NCI-H187 treated with DMSO at 0.1 percent for 48 hours (cell line): ENCODE measurements at regions not wholly inside any gene's neighbourhood (a gene's known extent, or its start where the extent isn't known, plus 50 kb on each side); places are given as distances from the start of the nearest gene placed in this dataset.

Source experiments
- DNase-seq: peaks from one replicate; lab custom pipeline; 2025; lab: John Stamatoyannopoulos, UW

DNA sequence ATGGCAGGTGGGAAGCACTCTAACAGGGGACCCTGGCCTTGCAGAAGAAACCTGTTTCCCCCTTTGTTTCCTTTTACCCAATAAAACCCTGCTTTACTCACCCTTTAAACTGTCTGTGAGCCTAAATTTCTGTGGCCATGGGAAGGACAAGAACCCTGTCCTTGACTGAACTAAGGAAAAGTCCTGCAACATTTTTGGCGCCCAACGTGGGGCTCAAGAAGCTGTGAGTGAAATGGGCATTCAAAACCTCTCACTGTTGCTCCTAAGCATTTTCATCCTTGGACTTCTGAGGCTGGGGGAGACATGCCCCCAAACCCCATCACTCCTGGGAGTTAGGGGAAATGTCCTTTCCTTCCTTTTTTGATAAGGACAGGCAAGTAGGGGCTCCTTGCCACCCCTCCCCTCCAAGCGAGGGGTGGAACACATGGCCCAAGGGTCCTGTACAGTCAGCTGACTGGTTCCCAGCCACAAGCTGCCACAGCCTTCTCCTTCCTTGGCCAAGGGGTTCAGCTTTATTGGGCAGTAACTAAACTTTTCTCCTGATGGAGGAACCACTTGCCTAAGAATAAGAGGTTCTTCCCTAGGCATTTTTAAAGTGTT lies 381.6 kb downstream of the KLF5 start:
- DNase-seq, result no peak

GRCh38 chr13:73433890-73434289 lies 375.1 kb downstream of the KLF5 start:
- no peak for DNase-seq

GRCh38 chr13:73433458-73433857 lies 374.7 kb downstream of the KLF5 start:
- no peak for DNase-seq

DNA sequence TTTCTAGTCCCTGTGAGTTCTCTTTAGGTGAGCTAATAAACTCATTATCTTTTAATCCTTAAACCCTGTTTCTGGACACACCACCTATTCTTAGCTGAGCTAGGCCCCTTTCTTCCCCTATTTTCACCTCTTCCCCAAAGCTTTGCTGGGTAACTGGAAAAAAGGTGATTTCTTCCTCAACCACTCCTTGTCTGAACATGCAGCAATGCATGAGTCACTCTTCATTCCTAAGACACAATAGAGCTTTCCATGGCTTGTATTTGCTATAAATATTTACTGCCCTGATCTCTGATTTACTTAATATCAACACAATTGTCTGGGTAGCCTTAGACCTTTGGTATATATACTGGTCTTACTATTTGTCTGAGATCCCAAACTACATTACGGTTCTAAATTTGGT lies 370.9 kb downstream of the KLF5 start:
- no peak for DNase-seq

DNA sequence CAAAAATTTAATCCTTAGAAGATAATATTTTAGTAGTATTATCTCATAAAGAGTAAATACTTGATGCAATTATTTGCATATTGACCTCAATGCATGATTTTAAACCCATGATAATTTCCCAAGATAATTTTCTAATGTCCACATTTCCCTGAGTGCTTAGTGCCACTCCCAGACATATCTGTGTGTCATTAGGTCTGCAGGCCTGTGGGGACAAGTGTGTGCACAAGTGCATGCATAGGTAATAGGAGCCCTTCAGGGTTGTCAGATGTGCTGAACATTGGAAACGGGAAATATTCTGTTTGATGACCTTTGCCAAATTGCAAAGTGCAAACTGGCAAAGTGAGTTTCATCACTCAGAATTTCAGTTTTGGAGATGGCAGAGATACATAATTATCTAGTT lies 369.9 kb downstream of the KLF5 start:
- no peak for DNase-seq

DNA sequence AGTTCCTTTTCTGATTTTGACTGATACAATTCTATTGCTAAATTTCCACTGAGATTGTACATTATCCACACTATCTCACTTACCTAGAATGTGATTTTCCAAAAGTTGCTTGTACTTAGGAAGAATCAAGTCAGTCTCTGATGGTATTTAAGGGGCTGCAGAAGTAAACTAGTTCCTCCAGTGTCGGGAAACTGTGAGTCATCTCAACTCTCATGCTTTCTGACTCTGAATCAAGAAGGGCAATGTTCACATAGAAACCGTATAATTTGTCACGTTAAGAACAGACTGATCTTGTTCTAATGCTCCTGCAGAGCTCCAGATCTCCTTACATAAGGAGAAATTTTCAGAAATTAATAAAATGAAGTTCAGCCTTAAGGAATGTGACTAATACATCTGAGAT lies 369.3 kb downstream of the KLF5 start:
- no peak for DNase-seq

- no peak for DNase-seq
Measured at GRCh38 chr13:73422973-73423372, 364.2 kb downstream of the KLF5 start.

GRCh38 chr13:73421310-73421912 lies 362.6 kb downstream of the KLF5 start:
- DNase-seq, result no peak

GRCh38 chr13:73419186-73419585 lies 360.4 kb downstream of the KLF5 start:
- DNase-seq, result no peak

- DNase-seq, result no peak
Measured at GRCh38 chr13:73417012-73417615, 358.3 kb downstream of the KLF5 start.

GRCh38 chr13:73416093-73416492 lies 357.3 kb downstream of the KLF5 start:
- DNase-seq, result no peak

GRCh38 chr13:73413656-73414055 lies 354.9 kb downstream of the KLF5 start:
- DNase-seq, result no peak

GRCh38 chr13:73412933-73413332 lies 354.1 kb downstream of the KLF5 start:
- DNase-seq, result no peak

DNA sequence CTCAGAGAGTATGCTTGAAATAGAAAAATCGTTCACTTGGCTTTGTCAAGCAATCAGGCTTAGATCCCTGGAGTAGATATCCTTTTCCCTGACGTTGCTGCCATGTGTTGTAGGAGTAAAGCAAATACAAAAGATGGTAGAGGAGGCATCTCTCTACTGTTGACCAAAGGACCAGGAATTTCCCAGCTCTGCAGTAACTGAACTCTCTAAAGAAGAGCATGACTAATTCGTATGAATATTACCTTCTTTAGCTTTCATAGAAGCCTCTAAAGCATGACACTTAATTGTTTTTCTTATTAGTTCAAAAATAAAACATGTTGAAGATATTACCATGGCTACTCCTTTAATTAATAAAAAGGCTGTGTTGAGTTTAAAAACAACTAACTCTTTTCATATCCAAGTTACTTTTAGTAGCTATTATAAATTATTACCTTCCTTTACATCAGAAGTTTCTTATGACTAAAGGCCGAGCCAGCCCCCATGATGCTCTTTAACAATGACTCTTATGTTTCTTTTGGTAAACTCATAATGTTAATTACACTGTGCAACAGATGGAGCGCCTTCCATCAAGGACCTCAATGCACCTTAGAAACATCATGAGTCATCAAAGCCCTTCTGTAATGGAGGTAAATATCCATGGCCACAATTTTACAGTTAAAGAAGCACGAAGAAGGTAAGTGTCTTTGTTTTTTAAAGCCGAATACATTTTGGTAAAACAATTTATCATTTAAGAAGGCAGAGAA lies 352.4 kb downstream of the KLF5 start:
- DNase-seq, result no peak

DNA sequence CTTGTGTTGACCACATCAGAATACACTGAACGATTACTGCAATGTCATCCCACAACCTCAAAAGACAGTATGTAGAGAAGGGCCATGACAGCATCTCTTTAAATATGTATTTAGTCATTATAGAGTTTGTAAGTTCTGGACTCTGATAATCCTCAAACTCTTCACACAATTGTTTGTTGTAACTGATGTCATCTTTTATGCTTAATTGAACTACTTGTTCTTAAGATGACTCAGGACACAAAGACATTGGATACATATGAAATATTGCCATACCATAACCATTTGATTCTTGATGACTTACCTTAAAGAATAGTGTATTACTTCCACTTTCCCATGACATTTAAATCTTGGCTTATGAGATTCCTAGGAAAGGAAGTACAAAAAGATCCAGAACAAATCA lies 347.6 kb downstream of the KLF5 start:
- no peak for DNase-seq

- DNase-seq, result no peak
Measured at GRCh38 chr13:73404581-73404980, 345.8 kb downstream of the KLF5 start.

DNA sequence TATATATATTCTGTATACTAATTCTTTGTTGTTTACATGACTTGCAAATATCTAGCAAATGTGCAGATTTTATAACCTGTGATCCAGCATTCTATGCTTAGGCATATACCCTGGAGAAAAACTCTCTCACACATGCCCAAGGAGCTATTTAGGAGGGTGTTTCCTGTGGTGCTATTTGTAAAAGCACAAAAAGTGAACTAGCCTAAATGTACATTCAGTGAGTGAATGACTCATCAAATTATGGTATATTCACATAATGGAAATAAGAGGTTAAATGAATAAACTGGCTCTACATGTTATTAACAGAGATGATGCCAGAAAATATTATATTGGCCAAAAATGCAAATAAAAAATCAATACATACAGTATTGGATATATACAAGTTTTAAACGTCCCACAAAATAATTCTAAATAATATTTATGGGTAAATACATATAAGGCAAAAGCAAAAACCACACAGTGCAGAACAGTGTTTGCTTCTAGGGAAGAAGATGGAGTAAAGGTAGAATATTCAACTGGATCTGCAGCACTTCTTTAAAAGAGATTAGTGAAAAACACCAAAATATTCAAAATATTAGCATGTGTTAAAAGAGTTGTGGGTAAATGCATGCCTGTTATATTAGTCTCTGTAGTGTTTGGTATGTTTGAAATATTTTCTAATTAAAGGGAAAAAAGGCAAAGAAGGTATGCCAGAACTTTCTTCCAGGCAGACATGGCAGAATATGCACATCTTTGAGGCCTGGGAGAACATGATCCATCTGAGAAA lies 344.7 kb downstream of the KLF5 start:
- DNase-seq, result no peak

- DNase-seq, result no peak
Measured at GRCh38 chr13:73401769-73402168, 343.0 kb downstream of the KLF5 start.

DNA sequence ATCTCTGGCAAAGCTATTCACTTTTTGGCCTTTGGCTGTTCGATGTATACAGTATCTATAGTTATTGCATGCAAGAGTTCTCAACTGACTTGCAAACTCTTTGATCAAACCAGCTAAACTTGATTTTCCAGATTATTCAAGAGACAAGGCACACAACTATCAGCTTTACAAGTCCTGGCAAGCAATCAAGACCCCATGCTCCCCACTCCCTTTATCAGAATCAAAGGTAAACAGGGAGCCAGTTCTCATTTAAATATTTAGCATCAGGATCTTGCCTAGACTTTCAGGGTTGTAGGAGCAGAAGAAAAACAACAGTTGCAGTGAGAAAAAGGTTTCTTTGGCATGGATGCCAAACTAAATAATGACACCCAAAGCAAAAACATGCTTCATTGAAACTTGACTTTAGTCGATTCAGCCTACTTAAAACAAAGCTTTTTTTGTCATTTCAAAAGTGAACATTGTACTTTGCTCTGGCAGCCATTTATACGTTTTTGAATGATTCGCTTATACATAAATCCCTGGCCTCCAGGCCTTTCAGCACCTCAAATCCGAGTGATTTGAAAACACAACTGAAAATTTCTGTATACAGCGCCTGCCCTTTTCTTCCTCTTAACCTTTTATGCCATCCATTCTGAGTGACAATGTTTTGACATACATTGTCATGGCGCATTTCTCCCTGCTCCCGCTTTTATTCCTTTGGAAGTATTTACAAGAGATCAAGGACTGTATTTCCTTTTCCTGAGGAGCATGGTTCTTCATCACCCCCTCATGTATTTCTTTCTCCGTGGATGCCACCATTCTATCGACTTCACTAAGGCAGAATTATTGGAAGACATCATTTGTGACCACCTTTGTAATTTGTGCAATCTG lies 340.8 kb downstream of the KLF5 start:
- DNase-seq, result no peak

GRCh38 chr13:73397496-73398305 lies 338.9 kb downstream of the KLF5 start:
- DNase-seq, result no peak

DNA sequence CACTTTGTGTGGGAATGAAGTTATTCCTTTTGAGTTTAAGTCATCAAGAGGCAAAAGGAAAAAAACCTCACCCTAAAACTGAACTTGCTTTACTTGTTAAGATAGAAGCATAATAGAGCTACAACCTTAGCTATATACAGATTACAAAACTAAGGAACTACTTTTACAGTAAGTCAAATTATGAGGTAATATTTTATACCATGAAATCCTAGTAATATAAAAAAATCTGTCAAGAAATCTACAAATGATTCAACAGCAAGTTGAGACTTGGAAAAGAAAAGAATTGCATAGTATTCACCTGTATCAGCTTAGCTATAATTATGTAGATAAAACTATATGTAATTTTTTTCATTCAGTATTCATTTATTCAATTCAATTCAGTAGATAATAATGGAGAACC lies 335.3 kb downstream of the KLF5 start:
- no peak for DNase-seq
